Gastrocnemius medialis (tissue), 4 donors: ENCODE measurements at regions not wholly inside any gene's neighbourhood (a gene's known extent, or its start where the extent isn't known, plus 50 kb on each side); places are given as distances from the start of the nearest gene placed in this dataset.

Experiments
- ATAC-seq, 2 donors: fragments of 150-250 bp; one replicate each; pipeline ENCODE4 v1.9.1; 2016
- DNase-seq, 2 donors: peaks; one replicate each; pipeline ENCODE4 v3.0.0-alpha.2; 2019
- H3K27ac ChIP-seq, 4 donors: fragments of 200-600 bp; sonication (generic); 1 replicate in 1 of 4; 2 replicates in 3 of 4; pipeline ENCODE4 v1.5.1; 2016 to 2018; ENCODE audit warnings: mild to moderate bottlenecking in 2 of 4, moderate library complexity in 1 of 4
- H3K27me3 ChIP-seq, 3 donors: fragments of 200-600 bp; sonication (generic) in 2 of 3; 1 replicate in 1 of 3; 2 replicates in 2 of 3; pipeline versions ENCODE4 v1.5.1 to v1.6.0; 2016 to 2019; ENCODE audit warnings: mild to moderate bottlenecking in 1 of 3, moderate library complexity in 1 of 3
- H3K36me3 ChIP-seq, 2 donors: fragments of 200-600 bp; sonication (generic) in 1 of 2; one replicate each; pipeline ENCODE4 v1.5.1; 2017 to 2018
- H3K4me1 ChIP-seq, 2 donors: fragments of 200-600 bp; sonication (generic) in 1 of 2; one replicate each; pipeline ENCODE4 v1.5.1; 2016 to 2017; ENCODE audit warnings: mild to moderate bottlenecking in 2 of 2
- H3K4me3 ChIP-seq, 4 donors: fragments of 200-600 bp; sonication (generic) in 3 of 4; 1 replicate in 1 of 4; 2 replicates in 3 of 4; pipeline ENCODE4 v1.5.1; 2016 to 2019; ENCODE audit warnings: mild to moderate bottlenecking in 2 of 4
- H3K9me3 ChIP-seq, 3 donors: fragments of 200-600 bp; sonication (generic) in 2 of 3; 1 replicate in 1 of 3; 2 replicates in 2 of 3; pipeline ENCODE4 v1.5.1; 2016 to 2019
- CTCF ChIP-seq, 5 experiments: fragments of 450-650 bp in 3 of 5; fragments of 200-600 bp in 2 of 5; sonication (generic) in 2 of 5; IDR thresholded peaks in 4 of 5; conservative IDR thresholded peaks in 1 of 5; 1 replicate in 4 of 5; 2 replicates in 1 of 5; pipeline ENCODE4 v1.5.1; 2016 to 2019; ENCODE audit warnings: antibody characterized with exemption in 5 of 5, mild to moderate bottlenecking in 3 of 5, moderate library complexity in 3 of 5
- POLR2A ChIP-seq, 2 donors: fragments of 450-650 bp; IDR thresholded peaks; one replicate each; pipeline ENCODE4 v1.6.1; 2017; ENCODE audit warnings: antibody characterized with exemption in 2 of 2, mild to moderate bottlenecking in 2 of 2, moderate library complexity in 2 of 2
- in situ Hi-C, 4 donors: fragments of 200-750 bp; cut with MboI; loops; one replicate each; pipeline versions ENCODE4 v1.15.0 to v1.8.0; 2017; ENCODE audit warnings: low sequenced_read_pairs in 4 of 4
- intact Hi-C: fragments of 100-400 bp; cut with DNase I; formaldehyde crosslinking; loops from one replicate; pipeline ENCODE4 v1.15.1; 2023; ENCODE audit warnings: low total_unique reads

DNA sequence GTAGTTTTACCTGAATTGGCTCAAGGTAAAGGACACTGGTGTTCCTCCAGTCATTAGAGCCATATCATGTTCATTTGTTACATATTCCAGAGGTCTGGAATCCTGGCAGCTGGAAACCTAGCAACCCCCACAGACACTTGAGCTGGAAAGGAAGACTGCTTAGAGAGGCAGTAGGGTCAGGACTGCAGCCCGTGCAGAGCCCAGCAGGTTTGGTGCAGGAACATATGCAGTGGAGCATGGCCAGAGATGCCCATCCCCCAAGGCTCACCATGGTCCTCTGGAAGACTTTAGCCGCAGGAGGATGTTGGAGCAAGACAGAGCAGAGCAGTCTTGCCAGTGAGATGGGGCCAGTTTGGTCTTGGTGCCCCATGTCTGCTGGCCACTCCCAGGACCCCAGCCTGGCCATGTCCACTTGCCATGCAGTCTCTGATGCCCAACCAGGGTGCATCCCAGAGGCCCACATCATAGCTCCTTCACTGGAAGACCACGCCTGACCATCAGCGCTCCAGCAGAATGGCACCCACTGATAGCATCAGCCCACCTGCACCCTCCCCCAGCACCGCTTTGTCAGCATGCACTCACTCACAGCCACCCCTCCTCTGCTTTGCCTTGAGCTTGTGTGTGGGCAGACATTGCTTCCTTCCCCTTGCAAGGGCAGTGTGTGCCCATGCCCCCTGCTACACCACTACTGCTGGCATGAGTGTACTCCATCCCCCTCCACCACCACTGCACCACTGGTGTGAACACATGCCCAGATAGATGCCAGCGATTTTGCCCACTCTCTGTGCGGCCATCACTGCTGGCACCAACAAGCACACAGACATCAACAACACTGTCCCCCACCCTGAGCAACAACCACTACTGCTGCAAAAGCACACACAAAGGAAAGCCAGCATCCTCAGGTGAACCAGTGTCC is 190.3 kb upstream of the SPOCK3 start:
- intact Hi-C loops (no loop called here), in situ Hi-C loops (no loop called here)
- no peak for DNase-seq
- H3K9me3 ChIP-seq: no peaks in the 10 kb centered on the region
- no peaks in the 10 kb centered on the region for H3K27me3 ChIP-seq
- no peak overlapping the region for H3K27ac ChIP-seq
- H3K4me1 ChIP-seq: no peaks in the 10 kb centered on the region
- TF ChIP-seq POLR2A (IDR thresholded peaks at IDR 0.05) (no peak), CTCF (IDR thresholded peaks at IDR 0.05 in 4 of 5, conservative IDR thresholded peaks at IDR 0.05 in 1 of 5) (no peak)
- no peak overlapping the region for H3K4me3 ChIP-seq
- no peaks in the 10 kb centered on the region for H3K36me3 ChIP-seq
- ATAC-seq: no peak

DNA sequence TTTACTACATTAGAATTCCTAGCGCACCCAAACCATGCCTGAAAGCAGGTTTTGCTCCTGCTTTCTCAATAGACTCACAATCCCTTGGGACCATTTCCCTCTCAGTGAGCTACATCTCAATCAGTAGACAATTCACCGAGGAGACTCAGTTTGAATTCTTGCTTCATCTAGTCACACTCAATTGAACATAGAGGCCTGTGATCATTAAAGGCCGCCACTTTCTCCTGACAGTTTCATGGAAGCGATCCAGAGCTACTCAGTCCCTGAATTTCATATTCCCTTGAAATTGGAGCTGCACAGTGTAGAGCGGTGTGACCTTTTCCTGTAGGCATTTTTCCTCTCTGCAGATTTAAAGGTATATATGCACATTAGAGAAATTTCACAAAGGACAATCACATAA is 193.9 kb upstream of the SPOCK3 start:
- Histone ChIP-seq H3K4me1 (no peaks in the 10 kb centered on the region), H3K4me3 (no peak overlapping the region), H3K27me3 (no peaks in the 10 kb centered on the region), H3K9me3 (no peaks in the 10 kb centered on the region), H3K27ac (no peak overlapping the region), H3K36me3 (no peaks in the 10 kb centered on the region)
- in situ Hi-C loops: no loop called here
- no peak for TF ChIP-seq CTCF (IDR thresholded peaks at IDR 0.05 in 4 of 5, conservative IDR thresholded peaks at IDR 0.05 in 1 of 5)
- no peak for TF ChIP-seq POLR2A (IDR thresholded peaks at IDR 0.05)
- intact Hi-C loops: no loop called here
- no peak for ATAC-seq
- no peak for DNase-seq

GRCh38 chr4:167431371-167431770 is 197.1 kb upstream of the SPOCK3 start:
- Histone ChIP-seq H3K9me3 (no peaks in the 10 kb centered on the region), H3K27ac (no peak overlapping the region), H3K4me3 (no peak overlapping the region), H3K27me3 (no peaks in the 10 kb centered on the region), H3K4me1 (no peaks in the 10 kb centered on the region), H3K36me3 (no peaks in the 10 kb centered on the region)
- TF ChIP-seq POLR2A (IDR thresholded peaks at IDR 0.05) (no peak), CTCF (IDR thresholded peaks at IDR 0.05 in 4 of 5, conservative IDR thresholded peaks at IDR 0.05 in 1 of 5) (no peak)
- in situ Hi-C loops (no loop called here), intact Hi-C loops (no loop called here)
- ATAC-seq (no peak), DNase-seq (no peak)

GRCh38 chr4:167435786-167436185 is 201.5 kb upstream of the SPOCK3 start:
- in situ Hi-C loops: no loop called here
- ATAC-seq (no peak), DNase-seq (no peak)

More at GRCh38 chr4:167435786-167436185, 201.5 kb upstream of the SPOCK3 start:
- Histone ChIP-seq H3K36me3 (no peaks in the 10 kb centered on the region), H3K27ac (no peak overlapping the region), H3K4me3 (no peak overlapping the region), H3K4me1 (no peaks in the 10 kb centered on the region), H3K9me3 (no peaks in the 10 kb centered on the region), H3K27me3 (no peaks in the 10 kb centered on the region)
- no peak for TF ChIP-seq CTCF (IDR thresholded peaks at IDR 0.05 in 4 of 5, conservative IDR thresholded peaks at IDR 0.05 in 1 of 5)
- TF ChIP-seq POLR2A (IDR thresholded peaks at IDR 0.05): no peak
- intact Hi-C loops: no loop called here
